ENCODE measurements at regions not wholly inside any gene's neighbourhood (a gene's known extent, or its start where the extent isn't known, plus 50 kb on each side); places are given as distances from the start of the nearest gene placed in this dataset.

- TF ChIP-seq CTCF (IDR thresholded peaks at IDR 0.05) (no peak), POLR2A (IDR thresholded peaks at IDR 0.05) (no peak), POLR2AphosphoS5 (IDR thresholded peaks at IDR 0.05; ENCODE audit: insufficient read depth in 1 of 2, low read depth in 1 of 2) (no peak)
Observed at GRCh38 chr15:83346342-83346741, 61.9 kb upstream of the BNC1 start.

All from vagina (tissue), 2 donors.